Occipital lobe (tissue), 1 donor: ENCODE measurements at regions not wholly inside any gene's neighbourhood (a gene's known extent, or its start where the extent isn't known, plus 50 kb on each side); places are given as distances from the start of the nearest gene placed in this dataset.

Experiments used
- DNase-seq: peaks from one replicate; lab custom pipeline; 2025; lab: John Stamatoyannopoulos, UW

DNA sequence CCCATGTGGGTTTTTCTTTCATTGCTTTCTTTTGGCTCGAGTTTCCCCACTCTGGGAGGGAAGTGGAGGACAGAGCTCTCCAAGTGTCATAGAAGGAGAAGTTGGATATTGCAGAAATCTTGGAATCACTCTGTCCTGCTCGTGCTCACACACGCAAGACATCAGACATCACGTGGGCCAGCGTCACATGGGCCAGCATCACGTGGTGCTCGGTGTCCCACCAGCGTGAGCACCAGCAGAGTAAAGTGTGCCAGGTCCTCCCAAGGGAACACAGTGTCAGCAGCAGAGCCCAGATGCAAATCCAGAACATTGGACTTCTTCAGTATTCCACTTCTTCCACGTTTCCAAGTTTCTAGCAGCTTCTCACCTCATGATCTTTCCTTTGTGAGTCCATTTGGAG is 327.0 kb downstream of the FOXL1 start:
- no peak for DNase-seq

DNA sequence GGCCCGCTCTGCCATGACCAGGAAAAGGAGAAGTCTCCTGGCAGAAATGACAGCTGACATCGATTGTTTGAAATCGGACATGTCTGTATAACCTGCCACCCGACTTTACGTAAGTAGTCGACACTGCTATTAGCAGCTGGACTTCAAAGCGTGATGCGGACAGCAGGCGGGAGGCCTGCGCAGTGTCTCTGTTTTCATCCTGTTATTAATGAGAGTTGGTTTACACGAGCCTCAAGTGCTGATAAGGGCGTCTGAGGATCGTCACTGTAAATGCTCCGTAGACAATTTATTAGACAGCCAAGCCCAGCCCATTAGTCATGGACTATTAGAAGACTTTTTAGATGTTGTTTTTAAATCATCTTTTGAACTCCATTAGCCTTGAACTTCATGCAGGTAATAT is 328.3 kb downstream of the FOXL1 start:
- no peak for DNase-seq

DNA sequence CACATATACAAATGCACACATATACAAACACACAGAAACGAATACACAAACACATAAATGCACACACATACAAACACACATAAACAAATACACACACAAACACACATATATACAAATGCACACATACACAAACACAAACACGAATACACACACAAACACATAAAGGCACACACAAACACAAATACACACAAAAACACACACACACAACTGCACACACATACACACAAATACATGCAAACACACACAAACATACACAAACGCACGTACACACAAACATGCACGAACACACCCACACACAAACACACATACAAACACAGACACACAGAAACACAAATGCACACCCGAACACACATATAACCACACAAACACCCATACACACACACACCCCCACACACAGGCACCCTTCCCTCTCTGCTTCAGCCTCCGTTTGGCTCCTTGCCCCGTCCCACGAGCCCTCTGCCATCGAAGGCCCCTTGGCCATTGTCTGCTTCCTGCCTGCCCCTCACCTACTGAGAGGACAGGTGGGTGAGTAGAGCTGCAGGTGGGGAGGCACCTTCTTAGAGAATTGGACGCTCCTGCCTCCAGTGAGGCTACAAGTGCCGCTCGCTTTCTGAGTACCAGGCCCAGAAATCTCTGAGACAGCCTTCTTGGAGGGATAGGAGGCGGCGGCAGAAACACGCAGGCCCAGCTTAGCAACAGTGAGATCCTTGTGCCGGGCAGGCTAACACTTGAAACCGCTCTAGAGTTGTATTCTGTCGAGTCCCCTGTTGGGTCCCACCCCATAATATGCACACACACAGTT is 331.2 kb downstream of the FOXL1 start:
- DNase-seq, result no peak

DNA sequence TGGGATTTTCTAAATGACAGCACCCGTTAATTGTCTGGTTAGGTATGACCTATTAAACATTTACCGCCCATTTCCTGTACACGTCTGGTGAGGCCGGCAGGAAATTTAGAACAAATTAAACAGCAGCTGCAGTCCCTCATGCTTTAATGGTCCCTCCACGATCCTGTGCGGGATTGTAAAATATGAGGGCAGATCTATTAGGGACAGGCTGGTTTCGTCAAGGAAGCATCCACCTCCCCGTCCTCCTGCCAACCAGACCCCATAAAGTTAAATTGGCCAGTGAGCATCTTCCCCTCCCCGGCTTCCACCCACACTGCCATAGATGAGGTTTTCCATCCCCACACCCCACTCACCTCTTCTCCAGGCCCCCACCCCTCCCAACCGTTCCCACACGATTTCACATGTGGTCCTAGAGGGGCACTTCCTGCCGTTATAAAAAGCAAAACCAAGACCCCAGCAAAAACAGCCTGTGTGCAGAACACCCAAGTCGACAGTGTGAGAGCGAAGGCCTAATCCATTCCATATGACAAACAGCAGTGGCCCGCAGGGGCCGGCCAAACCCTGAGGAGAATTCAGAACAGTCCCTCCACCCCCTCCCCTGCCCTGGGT is 331.9 kb downstream of the FOXL1 start:
- no peak for DNase-seq

DNA sequence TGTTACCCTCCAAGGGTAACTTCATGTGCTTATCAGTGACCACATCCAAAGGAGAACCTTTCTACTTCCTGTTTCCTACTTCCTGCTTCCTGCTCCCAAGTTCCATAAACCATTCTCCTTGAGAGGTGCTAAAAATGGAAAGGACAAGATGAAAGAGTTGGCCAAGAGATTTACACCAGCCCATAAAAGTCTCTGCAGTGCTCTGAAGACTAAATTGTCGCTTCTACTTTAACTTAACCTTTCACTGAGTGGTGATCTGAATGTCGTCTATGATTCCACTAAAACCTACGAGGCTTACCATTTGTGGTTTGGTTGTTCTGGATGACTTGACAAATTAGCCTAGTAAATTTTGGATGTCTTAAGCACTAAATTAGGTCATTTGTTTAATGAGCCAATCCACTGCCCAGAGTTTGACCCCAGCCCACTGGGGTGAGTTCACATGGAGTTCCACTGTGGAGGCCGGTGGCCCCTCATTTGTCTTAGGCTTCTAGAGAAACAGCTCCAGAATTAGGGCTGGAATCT is 333.1 kb downstream of the FOXL1 start:
- DNase-seq, result no peak

DNA sequence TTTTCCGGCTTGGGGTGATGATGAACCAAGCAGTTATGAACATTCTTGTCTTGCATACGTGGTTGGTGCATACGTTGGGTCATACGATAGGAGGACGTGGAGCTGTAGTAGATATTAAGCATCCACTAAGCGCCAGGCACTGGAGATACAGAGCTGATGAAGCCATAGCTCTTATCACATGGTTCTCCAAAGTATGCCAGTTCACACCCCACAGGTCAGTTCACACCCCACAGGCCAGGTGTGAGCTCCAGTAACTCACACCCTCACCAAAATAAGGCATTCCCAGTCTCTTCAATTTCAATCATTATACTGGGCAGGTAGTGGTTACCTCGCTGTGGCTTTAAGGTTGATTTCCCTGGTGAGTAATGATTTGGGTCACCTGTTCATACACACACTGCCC is 335.5 kb downstream of the FOXL1 start:
- no peak for DNase-seq

DNA sequence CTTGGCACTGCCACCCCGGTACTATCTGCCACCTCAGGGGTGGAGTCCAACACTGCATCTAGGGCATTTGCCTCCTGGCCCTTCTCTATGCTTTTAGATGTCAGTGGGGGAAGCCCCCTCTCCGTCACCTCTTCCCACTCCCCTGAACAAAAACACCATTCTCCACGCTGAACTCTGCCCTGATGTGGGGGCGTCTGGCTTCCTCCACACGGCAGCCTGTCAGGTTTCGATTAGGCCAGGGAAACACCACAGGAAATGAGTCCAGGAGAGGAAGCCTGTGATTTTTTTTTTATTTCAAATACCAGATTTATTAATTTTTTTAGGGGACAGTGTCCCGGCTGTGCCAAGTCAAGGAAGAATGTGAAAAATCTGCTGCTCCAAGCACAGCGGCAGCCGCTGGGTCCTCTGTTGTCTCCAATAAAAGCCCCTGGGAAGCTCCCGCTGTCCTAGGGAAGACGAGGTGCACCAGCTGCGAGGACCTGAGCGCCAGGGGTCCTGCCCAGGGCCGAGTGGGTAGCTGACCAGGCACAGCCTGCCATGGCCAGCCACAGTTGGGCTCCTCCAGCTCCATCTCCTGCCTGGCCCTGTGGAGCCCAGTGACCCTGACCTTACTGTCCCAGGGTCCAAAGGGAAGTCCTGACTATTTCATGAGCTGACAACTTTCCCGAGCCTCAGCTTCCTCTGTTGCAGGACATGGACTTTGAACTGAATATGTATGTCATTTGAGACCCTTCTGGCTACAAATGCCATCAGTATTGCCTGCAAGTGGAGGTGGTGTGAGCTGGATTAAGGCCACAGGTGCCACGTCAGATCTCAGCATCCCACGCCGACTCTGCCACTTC is 336.7 kb downstream of the FOXL1 start:
- no peak for DNase-seq

DNA sequence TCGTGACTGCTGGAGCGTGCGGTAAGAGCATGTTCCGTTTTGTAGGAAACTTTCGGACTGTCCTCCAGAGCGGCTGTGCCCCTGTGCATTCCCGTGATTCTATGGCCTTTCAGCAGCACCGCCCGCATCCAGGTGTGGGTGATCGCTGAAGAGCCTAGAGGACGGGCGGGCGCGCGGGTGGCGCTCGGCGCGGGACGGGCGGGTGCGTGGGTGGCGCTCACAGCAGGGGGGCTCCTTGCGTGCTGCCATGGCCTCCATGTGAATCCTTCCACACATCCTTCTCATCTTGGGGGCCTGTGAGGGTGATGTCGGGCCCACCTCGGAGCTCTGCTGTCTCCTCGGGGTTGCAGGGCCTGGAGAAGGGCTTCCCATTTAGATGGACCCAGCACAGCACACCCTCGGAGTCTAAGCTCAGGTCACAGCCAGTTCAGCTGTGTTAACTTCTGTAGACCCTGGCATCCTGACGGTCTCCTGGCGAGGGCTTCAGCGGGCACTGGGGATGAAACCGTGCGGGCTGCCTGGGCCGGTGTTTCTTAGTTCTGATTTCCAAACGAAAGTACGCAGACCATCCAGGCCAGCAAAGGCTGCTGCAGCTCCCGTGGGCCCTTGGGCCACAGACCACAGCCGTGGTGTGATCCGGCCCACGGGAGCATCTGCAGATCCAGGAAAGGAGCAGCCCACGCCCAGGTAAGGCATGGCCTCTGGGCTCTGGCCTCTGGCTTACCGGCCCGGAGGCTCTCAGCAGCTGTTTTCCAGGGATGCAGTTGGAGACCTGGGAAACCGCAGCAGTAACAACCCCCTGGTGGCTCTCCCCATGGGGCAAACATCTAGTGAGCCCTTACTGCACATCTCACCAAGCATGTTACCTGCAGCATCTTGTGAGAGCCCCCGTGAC is 339.4 kb downstream of the FOXL1 start:
- DNase-seq, result no peak

DNA sequence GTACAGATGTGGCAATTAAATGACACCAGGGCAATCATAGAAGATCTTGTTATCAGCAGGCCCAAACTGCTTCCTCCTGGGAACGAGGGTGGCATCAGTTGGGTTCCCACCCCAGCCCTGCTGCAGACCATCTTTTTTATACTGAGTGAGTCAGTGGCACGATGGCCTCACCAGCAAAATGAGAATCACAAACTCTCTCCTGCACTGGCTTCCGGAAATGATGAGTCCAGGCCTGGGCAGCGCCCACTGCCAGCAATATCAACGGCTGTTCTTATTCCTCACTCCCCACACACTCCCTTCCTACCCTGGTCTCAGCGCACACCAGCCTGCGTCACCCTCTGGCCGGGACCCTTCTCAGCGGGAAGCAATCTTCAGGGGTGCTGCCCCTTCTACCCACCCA is 340.3 kb downstream of the FOXL1 start:
- DNase-seq, result no peak

DNA sequence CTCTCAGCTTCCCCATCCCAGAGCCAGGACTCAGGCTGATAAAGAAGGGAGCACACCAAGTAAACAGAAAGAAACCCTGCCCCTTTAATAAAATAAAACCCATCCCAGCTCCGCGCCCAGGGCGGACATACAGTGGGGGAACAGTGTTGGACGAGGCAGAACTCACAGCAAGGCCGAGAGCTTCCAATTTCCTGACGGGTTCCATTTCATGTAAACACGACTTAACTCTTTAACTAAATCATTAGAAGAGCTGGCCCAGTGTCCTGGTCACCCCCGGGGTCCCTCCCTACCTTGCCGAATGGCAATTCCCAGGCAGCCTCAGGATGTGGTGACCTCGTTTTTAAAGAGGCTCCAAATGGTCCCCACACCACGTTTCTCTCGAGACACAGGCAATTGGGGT is 340.7 kb downstream of the FOXL1 start:
- no peak for DNase-seq

DNA sequence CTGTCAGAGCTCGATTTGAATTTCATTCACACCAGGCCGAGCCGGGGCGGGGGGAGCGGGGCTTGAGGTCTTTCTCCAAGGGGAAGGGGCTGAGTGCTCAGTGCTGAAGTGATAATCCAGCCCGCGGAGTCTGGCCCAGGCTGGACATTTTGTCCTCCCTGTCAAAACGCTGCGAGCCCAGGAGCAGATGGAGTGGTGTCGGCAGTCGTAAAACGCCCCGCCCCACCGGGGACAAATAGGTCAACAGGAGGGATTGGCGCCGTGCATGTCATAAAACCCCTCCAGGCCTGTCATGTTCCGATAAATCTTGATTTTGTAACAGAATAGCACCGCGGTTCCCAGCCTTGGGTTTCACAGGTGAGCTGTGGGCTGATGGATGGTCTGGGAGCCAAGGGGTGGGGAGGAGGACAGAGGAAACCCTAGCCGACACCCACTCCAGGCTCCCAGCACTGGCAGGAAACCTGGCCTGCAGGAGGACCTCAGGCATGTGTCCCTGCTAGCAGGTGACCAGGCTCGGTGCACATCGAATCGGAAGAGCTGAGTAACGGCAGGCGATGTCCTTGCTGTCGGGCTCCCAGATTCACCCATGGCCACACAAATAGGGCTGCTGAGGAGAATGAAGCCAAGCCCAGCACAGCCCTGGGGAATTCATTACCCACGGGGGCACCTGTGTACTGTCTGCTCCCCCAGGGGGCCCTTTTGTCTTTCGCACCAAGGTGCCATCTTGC is 341.4 kb downstream of the FOXL1 start:
- DNase-seq, result no peak

DNA sequence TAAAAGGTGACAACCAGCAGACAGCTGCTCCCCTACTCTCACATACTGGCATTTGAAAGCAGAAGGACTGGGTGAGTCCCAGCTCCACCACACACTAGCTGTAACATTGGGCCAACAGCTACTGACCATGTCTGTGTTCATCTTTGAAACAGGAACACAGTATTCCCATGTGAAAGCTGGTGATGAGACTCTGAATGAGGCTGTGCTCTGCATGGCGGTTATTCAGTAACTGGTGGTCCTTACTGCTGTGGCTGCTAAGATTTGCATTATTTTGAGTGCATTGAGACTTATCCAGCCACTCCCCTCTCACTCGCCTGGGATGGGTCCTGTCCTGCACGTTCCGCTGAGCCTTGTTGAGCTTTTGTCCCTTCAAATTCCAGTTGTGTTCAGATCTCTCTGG is 342.9 kb downstream of the FOXL1 start:
- DNase-seq, result no peak

DNA sequence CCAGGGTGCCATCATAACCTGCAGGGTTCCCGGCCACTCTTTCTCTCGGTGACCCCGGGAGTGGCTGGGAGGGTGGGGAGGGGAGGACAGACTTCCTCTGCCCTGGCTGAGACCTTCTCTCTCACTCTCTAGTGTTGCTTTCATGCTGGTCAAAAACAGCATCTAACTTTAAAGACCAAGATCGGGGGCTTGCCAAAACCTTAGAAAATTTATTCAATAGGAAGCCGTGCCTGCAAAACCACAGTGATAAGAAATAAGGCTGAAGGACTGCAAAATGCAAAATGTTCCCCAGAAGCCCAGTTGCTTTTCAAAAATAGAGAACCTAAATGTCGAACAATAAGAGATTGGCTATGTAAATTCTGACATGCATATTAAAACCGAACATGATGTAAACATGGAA is 344.0 kb downstream of the FOXL1 start:
- no peak for DNase-seq

DNA sequence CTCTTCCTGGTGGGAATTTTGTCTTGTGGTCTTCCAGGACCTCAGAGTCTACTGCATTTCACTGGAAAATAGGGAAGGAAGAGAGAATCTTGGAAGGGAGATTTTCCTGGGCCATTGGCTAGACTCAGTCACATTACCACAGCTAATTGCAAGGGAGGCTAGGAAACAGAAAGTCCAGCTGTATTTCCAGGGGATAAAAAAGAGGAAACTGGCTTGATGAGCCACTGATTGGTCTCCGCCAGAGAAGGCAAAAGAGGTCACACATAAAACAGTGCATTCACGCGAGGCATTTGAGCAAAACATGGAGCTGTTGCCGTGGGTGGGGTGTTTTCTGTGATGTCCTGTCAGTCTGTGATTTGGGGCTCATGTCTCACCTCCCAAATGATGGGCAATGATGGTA is 345.3 kb downstream of the FOXL1 start:
- DNase-seq, result no peak

DNA sequence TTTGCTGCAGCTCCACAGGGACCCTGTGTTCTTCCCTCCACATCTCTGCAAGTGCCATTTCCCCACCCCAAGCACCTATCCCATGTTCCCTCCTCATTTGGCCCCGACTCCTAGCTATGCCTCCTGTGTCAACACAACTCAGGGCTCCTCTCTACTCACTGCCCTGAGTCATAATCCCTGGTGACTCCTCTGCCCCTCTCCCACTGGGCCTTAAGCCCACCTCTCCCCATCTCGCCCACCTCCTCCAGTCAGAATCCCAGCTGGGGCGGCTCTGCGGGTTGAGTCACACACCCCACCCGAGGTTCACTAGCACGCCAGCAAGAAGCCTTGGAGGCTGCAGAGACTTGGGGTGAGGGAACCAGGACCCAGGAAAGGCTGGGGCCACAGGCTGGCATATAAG is 346.2 kb downstream of the FOXL1 start:
- no peak for DNase-seq

DNA sequence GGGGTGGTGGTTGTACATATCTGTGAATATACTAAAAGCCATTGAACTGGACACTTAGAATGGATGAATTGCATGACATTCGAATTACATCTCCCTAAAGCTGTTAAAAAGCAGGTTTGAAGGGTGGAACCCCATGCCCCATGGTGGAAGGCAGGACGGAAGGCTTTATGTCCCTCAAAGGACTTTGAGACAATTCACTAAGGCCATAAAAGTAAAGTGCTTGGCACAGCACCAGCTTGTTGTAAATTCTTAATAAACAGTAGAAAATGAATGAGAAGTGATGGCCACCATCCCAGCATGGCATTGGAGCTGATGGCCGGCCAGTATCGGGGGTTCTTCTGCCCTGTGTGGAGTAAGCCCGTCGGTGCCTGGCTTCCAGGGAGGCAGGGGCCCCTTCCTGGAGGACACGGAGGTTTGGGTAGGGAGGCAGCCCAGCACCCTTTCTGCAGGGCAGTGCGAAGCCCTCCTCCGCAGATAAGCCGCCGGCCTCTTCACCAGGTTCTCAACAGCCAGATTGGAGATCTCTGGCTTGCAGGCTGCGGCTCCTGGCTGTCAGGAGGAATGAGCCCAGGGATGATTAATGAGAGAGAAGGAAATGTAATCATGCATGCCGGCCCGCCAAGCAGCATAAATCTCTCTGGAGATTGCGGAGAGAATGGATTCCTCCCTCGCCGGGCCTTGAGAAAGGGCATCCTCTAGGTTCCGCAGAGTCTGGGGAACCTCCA is 346.9 kb downstream of the FOXL1 start:
- DNase-seq, result no peak

DNA sequence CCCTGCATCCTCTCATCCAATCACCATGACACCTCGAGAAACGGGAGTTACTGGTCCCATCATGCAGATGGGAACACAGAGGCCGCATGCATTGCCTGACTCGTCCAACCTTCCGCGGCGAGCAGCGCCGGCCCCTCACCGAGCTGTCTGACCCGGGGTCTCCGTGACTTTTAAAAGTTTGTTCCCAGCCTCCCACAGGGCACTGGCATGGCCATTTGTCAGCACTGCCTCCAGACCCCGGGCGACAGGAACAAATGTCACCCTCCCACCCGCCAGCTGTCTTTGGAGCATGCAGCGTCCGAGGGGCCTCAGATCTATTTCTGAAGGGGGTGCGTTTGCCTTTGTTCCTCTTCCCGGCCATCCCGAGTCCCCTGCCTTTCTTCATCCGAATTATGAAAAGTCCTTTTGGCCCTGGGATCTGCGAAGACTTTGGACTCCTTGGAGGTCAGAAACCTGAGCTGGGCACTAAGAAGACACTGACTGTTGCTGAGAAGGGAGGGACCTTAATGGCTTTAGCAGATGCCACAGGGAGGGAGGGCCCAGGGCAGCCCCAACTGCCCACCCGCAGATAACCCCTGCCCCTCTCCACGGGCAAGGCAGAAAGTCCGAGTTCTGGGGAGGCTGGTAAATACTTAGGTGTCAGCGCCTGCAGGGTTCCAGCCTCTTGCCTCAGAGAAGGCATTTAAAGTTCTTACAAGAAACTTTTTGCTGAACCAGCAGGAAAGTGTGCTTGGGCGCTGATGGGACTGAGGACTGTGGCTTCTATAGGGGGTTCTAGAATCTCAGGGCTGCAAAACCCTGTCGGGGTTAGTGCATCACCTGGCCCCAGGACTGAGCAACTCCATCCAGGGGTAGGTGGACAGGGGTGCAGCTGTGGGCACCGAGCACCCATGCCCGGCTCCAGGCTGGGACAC is 348.1 kb downstream of the FOXL1 start:
- DNase-seq, result no peak

DNA sequence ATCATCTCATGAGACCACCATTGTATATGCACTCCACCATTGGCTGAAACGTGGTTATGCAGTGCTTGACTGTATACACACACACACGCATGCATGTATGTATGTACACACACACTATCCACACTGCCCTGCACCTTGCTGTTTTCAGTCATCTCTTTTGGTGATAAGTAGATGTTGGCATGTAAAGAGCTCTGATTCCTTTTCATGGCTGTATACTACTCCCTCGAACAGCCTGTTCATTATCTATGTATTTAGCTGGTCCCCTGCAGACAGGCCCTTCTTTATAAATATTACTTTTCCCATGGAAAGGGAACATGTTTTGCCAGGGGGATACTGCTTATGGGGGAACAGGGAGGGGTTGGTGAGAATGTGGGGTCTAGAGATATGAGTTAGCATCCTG is 349.4 kb downstream of the FOXL1 start:
- DNase-seq, result no peak

DNA sequence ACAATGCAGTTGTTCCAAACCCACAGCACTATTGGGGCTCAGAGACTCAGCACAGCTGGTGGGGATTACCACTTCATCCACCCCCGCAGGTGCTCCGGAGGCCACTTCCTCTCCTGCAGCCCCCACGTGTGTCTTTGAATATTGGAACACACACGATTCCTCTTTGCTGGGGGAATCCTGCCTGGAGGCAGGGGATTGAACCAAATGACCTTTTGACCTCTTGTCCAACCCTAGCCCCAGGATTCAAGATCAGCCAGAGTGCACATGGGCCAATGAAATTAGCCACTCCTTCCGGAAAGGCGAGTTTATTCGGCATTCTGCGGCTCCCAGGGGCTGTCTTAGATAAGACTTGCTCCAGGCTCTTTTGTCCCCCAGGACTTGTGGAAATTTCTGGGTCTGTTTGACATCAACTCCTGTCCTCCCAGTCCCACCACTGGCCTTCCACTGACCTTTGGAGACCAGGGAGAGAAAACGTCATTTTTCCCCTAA is 350.2 kb downstream of the FOXL1 start:
- no peak for DNase-seq
